OCI-LY1 (cell line): ENCODE measurements at regions not wholly inside any gene's neighbourhood (a gene's known extent, or its start where the extent isn't known, plus 50 kb on each side); places are given as distances from the start of the nearest gene placed in this dataset.

Source experiments
- CTCF ChIP-seq: fragments of 200-600 bp; sonication (generic), shearing (Covaris generic); IDR thresholded peaks from 2 replicates; pipeline ENCODE4 v1.5.1; 2017; ENCODE audit warnings: mild to moderate bottlenecking, antibody characterized with exemption, low read length, moderate library complexity, mixed read lengths
- EZH2 ChIP-seq: fragments of 200-600 bp; sonication (generic), shearing (Covaris generic); IDR thresholded peaks from 2 replicates; pipeline ENCODE4 v1.8.0; 2017; ENCODE audit warnings: borderline replicate concordance, mixed run types, mild to moderate bottlenecking, antibody characterized with exemption, low read length, moderate library complexity, mixed read lengths

- TF ChIP-seq EZH2: no peak
- no peak for TF ChIP-seq CTCF
Measured at GRCh38 chr13:34868733-34869132, 73.3 kb upstream of the NBEA start.
